Peyer's patch (tissue), 4 donors: ENCODE measurements at regions not wholly inside any gene's neighbourhood (a gene's known extent, or its start where the extent isn't known, plus 50 kb on each side); places are given as distances from the start of the nearest gene placed in this dataset.

Experiments
- CTCF ChIP-seq, 6 experiments: fragments of 450-650 bp in 4 of 6; fragments of 200-600 bp in 2 of 6; sonication (generic) in 1 of 6; IDR thresholded peaks; one replicate each; pipeline ENCODE4 v1.5.1; 2017 to 2019; ENCODE audit warnings: antibody characterized with exemption in 6 of 6, mild to moderate bottlenecking in 3 of 6, moderate library complexity in 1 of 6
- POLR2A ChIP-seq, 2 donors: fragments of 450-650 bp; IDR thresholded peaks; one replicate each; pipeline ENCODE4 v1.5.1; 2017; ENCODE audit warnings: antibody characterized with exemption in 2 of 2, mild to moderate bottlenecking in 2 of 2, moderate library complexity in 2 of 2

GRCh38 chr15:20658024-20658423, 116.4 kb upstream of the GOLGA6L6 start:
- TF ChIP-seq CTCF (IDR thresholded peaks at IDR 0.05), result no peak
- TF ChIP-seq POLR2A (IDR thresholded peaks at IDR 0.05), result no peak
